BLaER1 treated with 17β-estradiol and CSF1 and Interleukin-3, amounts not matched to agents 10 nM and 100 nM (cell line): ENCODE measurements at regions not wholly inside any gene's neighbourhood (a gene's known extent, or its start where the extent isn't known, plus 50 kb on each side); places are given as distances from the start of the nearest gene placed in this dataset.

Experiments
- H3K27ac ChIP-seq, 11 experiments: shearing (Covaris generic); formaldehyde crosslinking; 2 replicates each; pipeline ENCODE4 v1.8.1; 2022
- H3K27me3 ChIP-seq, 11 experiments: shearing (Covaris generic); formaldehyde crosslinking; 2 replicates each; pipeline ENCODE4 v1.8.1; 2022
- H3K36me3 ChIP-seq, 11 experiments: shearing (Covaris generic); formaldehyde crosslinking; 2 replicates each; pipeline ENCODE4 v1.8.1; 2022
- H3K4me1 ChIP-seq, 10 experiments: shearing (Covaris generic); formaldehyde crosslinking; 2 replicates each; pipeline ENCODE4 v1.8.1; 2022
- H3K4me2 ChIP-seq, 11 experiments: shearing (Covaris generic); formaldehyde crosslinking; 2 replicates each; pipeline ENCODE4 v1.8.1; 2022
- H3K4me3 ChIP-seq, 10 experiments: shearing (Covaris generic); formaldehyde crosslinking; 2 replicates each; pipeline ENCODE4 v1.8.1; 2022
- H3K9ac ChIP-seq, 11 experiments: shearing (Covaris generic); formaldehyde crosslinking; 2 replicates each; pipeline ENCODE4 v1.8.1; 2022
- H3K9me3 ChIP-seq, 11 experiments: shearing (Covaris generic); formaldehyde crosslinking; replicated peaks in 1 of 11; 2 replicates each; pipeline ENCODE4 v1.8.1; 2022
- H4K20me1 ChIP-seq, 11 experiments: shearing (Covaris generic); formaldehyde crosslinking; 2 replicates each; pipeline ENCODE4 v1.8.1; 2022
- Cebpa-rat ChIP-seq, 11 experiments: shearing (Covaris generic); IDR thresholded peaks; 2 replicates each; pipeline ENCODE4 v1.8.1; 2022

DNA sequence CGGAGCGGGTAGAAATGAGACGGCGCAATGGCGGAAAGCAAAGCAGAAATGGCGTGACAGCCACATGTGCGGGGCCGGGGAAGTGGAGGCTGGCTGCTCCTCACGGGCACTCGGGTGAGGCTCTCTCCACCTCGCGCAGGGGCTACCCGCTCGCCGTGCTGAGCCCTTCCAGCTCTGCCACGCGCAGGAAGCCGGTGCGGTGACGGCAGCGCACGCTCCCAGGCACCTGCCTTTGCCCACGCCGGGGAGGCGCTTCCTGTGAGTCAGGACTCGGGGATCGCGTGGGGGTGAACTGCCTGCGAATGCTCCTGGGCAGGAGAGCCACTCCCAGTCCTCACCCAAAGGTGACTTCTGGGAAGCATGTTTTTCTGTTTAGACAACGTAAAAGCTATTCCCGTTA is 431.2 kb downstream of the GLRX3 start:
- Histone ChIP-seq H3K4me3 (peak overlapping the region in 2 of 10 experiments; percentile 15 to 36; a peak in 1 of 20 replicates), H3K27ac (no peak overlapping the region; a peak in 1 of 22 replicates), H3K4me1 (peaks cover 21 to 98% (median 81%) of the 10 kb centered on the region in 10 experiments), H3K36me3 (0 out of 22 replicates have a peak, but pooled peaks cover 0 to 3% (median 0%) of the 10 kb centered on the region in 11 experiments), H4K20me1 (no peaks in the 10 kb centered on the region; a peak in 1 of 22 replicates), H3K9ac (no peak overlapping the region), H3K4me2 (peak overlapping the region in 8 of 11 experiments; percentile 72 to 97 (median 88); a peak in 14 of 22 replicates), H3K9me3 (peaks cover 7 to 31% (median 22%) of the 10 kb centered on the region in 11 experiments; a peak in 19 of 22 replicates), H3K27me3 (peaks cover 0 to 14% (median 0%) of the 10 kb centered on the region in 11 experiments; a peak in 5 of 22 replicates)
- TF ChIP-seq Cebpa-rat (IDR thresholded peaks at IDR 0.05), result no peak

DNA sequence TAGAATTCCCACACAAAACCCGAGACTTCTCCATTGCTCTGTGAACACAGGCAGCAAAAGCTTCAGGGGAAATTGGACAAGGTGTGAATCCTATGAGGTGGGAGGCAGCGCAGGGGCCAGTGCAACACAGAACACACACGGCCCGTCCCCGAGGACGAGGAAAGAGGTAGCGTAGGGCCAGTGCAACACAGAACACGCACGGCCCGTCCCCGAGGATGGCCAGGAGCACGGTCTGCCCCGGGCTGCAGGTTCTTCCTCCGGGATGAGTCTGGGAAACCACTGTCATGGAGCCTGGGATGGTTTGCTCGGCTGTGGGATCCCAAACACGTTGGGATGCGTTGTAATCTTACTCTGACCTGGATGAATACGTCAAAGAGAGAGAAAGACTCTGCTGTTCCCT is 432.1 kb downstream of the GLRX3 start:
- Histone ChIP-seq H3K4me3 (no peak overlapping the region), H4K20me1 (no peaks in the 10 kb centered on the region; a peak in 1 of 22 replicates), H3K9ac (no peak overlapping the region), H3K27ac (no peak overlapping the region), H3K9me3 (peaks cover 7 to 31% (median 22%) of the 10 kb centered on the region in 11 experiments; a peak in 19 of 22 replicates), H3K27me3 (peaks cover 0 to 14% (median 0%) of the 10 kb centered on the region in 11 experiments; a peak in 5 of 22 replicates), H3K4me2 (peak overlapping the region in 4 of 11 experiments; percentile 70 to 82 (median 74); a peak in 5 of 22 replicates), H3K36me3 (0 out of 22 replicates have a peak, but pooled peaks cover 0 to 3% (median 0%) of the 10 kb centered on the region in 11 experiments), H3K4me1 (peaks cover 21 to 92% (median 73%) of the 10 kb centered on the region in 10 experiments)
- TF ChIP-seq Cebpa-rat (IDR thresholded peaks at IDR 0.05), result no peak

DNA sequence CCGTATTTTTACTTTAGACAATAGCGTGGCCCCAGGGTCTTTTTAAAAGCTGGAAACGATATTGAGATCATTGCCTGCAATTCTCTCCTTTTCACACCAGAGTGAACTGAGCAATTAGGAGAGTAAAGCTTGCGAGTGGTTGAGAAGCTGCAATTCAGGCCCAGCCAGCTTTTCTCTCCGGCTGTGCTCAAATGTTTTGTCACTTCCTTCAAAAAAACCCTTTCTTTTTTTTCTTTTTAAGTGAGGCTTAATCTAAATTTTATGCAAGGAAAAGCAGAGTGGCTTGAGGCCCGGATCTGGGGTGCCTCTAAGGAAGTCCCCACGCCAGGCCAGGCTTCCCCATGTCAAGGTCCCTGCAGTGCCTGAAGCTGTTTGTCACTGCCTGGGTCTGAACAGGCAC is 433.9 kb downstream of the GLRX3 start:
- H3K4me1 ChIP-seq, result peaks cover 16 to 92% (median 58%) of the 10 kb centered on the region in 10 experiments
- no peak overlapping the region for H3K4me3 ChIP-seq
- no peaks in the 10 kb centered on the region; a peak in 1 of 22 replicates for H4K20me1 ChIP-seq
- H3K9ac ChIP-seq, result peak overlapping the region in 1 of 11 experiments; percentile 12; a peak in 1 of 22 replicates
- no peak overlapping the region for H3K27ac ChIP-seq
- H3K36me3 ChIP-seq, result 0 out of 22 replicates have a peak, but pooled peaks cover 0 to 3% (median 0%) of the 10 kb centered on the region in 11 experiments
- peak overlapping the region in 8 of 11 experiments; percentile 31 to 82 (median 64); a peak in 17 of 22 replicates for H3K4me2 ChIP-seq
- peaks cover 0 to 14% (median 0%) of the 10 kb centered on the region in 11 experiments; a peak in 5 of 22 replicates for H3K27me3 ChIP-seq
- H3K9me3 ChIP-seq, result peaks cover 7 to 31% (median 22%) of the 10 kb centered on the region in 11 experiments; a peak in 19 of 22 replicates
- TF ChIP-seq Cebpa-rat (IDR thresholded peaks at IDR 0.05), result no peak

DNA sequence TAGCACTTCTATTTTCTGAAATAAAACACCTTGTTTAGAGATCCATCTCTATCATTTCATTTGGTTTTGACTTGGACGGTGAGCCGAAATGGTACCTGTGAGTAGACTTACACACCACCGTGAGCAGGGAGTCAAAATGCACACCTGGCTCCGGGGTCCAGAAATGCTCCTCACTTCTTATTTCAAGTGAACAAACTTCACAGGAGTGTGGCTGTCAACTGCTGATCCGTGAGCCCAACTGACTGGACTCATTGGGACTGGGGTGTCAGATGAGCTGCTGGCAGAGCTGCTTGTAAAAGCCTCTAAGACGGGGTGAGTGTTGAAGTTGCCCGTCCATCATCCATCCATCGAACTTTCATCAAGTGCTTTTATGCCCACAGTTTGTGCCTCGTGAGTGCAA is 435.5 kb downstream of the GLRX3 start:
- peak overlapping the region in 5 of 11 experiments; percentile 53 to 82 (median 73); a peak in 9 of 22 replicates for H3K4me2 ChIP-seq
- H3K27ac ChIP-seq, result no peak overlapping the region
- 0 out of 22 replicates have a peak, but pooled peaks cover 0 to 3% (median 0%) of the 10 kb centered on the region in 11 experiments for H3K36me3 ChIP-seq
- peaks cover under 1 to 85% (median 46%) of the 10 kb centered on the region in 10 experiments; a peak in 18 of 20 replicates for H3K4me1 ChIP-seq
- H3K9me3 ChIP-seq, result peaks cover 7 to 31% (median 22%) of the 10 kb centered on the region in 11 experiments; a peak in 19 of 22 replicates
- H3K9ac ChIP-seq, result no peak overlapping the region
- no peak overlapping the region for H3K4me3 ChIP-seq
- H3K27me3 ChIP-seq, result peaks cover 0 to 6% (median 0%) of the 10 kb centered on the region in 11 experiments; a peak in 5 of 22 replicates
- TF ChIP-seq Cebpa-rat (IDR thresholded peaks at IDR 0.05), result no peak
- H4K20me1 ChIP-seq, result no peaks in the 10 kb centered on the region; a peak in 1 of 22 replicates

DNA sequence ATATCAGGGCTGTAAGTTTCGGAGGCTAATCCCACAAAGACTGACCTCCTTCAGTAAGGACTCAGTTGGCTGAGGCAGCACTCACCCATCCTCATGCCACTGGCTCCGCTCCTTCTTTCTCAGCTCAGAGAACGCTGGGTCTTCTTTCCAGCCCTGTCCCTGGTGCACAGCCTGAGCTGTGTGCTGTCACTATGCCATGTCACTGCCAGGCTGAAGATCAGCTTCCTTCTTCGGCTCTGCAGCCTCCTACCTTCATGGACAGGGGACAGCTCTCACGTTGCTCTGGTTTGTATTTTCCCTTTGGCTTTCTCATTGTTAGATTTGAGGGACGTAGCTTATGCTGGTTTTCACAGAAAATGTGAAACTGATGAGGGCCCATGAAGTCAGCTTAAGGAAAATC is 437.3 kb downstream of the GLRX3 start:
- Histone ChIP-seq H4K20me1 (no peaks in the 10 kb centered on the region; a peak in 1 of 22 replicates), H3K9ac (no peak overlapping the region)
- no peak for TF ChIP-seq Cebpa-rat (IDR thresholded peaks at IDR 0.05)

DNA sequence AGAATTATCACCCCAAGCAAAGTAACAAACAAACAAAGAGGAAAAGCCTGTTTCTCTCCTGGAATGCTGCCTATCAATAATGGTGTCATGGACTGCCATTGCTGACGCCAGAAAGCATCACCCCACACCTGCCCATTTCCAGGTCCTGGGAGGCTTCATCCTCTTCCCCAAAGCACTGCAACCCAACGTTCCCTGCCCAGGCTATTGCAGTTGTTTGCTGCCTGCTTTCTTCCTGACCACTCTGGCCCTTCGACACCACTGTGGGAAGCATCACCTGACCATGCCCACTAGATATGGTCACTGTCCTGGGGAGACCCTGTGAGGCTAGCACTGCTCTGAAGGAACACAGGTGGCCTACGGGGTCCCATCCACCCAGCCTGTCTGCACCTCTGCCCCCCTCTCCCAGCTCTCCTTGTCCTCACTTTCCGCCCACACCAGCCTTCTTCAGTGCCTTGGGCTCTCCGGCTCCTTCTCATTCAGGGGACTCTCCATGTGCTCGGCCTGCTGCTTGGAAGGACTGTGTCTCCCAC is 439.6 kb downstream of the GLRX3 start:
- Histone ChIP-seq H3K27me3 (no peaks in the 10 kb centered on the region), H4K20me1 (no peaks in the 10 kb centered on the region), H3K27ac (no peak overlapping the region), H3K4me3 (no peak overlapping the region), H3K9me3 (no peaks in the 10 kb centered on the region; a peak in 1 of 22 replicates), H3K36me3 (no peaks in the 10 kb centered on the region), H3K9ac (no peak overlapping the region), H3K4me2 (peak overlapping the region in 3 of 11 experiments; percentile 53 to 62 (median 59); a peak in 6 of 22 replicates), H3K4me1 (peaks cover 0 to 75% (median 40%) of the 10 kb centered on the region in 10 experiments; a peak in 16 of 20 replicates)
- TF ChIP-seq Cebpa-rat (IDR thresholded peaks at IDR 0.05), result no peak

More for the DNA sequence above, 437.3 kb downstream of the GLRX3 start:
- Histone ChIP-seq H3K36me3 (no peaks in the 10 kb centered on the region), H3K27me3 (no peaks in the 10 kb centered on the region), H3K9me3 (peaks cover under 1 to 13% (median 8%) of the 10 kb centered on the region in 11 experiments; a peak in 16 of 22 replicates), H3K4me2 (peak overlapping the region in 1 of 11 experiments; percentile 2; a peak in 2 of 22 replicates), H3K27ac (no peak overlapping the region), H3K4me1 (peaks cover 0 to 75% (median 39%) of the 10 kb centered on the region in 10 experiments; a peak in 15 of 20 replicates), H3K4me3 (no peak overlapping the region)

DNA sequence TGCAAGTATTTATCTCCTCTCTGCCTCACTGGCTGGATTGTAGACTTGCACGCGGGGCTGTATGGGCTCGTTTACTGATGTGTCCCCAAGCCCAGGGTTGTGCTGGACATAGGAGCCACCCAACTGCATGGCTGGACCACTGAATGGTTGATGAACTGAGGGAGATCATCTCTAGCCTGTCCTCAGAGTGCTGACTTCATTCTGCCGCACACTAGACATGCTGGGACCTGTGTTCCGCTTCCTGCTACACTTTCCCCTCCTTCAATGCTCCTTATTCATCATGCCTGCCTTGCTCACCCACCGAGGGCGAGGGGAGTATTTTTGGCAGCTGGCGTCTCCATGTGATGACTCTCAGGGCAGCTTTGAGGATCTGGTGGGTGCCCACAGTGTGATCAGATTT is 440.2 kb downstream of the GLRX3 start:
- no peaks in the 10 kb centered on the region for H3K36me3 ChIP-seq
- H3K9ac ChIP-seq, result no peak overlapping the region
- H3K4me2 ChIP-seq, result peak overlapping the region in 6 of 11 experiments; percentile 13 to 62 (median 54); a peak in 11 of 22 replicates
- H3K27ac ChIP-seq, result no peak overlapping the region
- peaks cover 0 to 75% (median 40%) of the 10 kb centered on the region in 10 experiments; a peak in 16 of 20 replicates for H3K4me1 ChIP-seq
- no peaks in the 10 kb centered on the region for H3K27me3 ChIP-seq
- H4K20me1 ChIP-seq, result no peaks in the 10 kb centered on the region
- no peak overlapping the region for H3K4me3 ChIP-seq
- no peak for TF ChIP-seq Cebpa-rat (IDR thresholded peaks at IDR 0.05)
- H3K9me3 ChIP-seq, result no peaks in the 10 kb centered on the region; a peak in 1 of 22 replicates

DNA sequence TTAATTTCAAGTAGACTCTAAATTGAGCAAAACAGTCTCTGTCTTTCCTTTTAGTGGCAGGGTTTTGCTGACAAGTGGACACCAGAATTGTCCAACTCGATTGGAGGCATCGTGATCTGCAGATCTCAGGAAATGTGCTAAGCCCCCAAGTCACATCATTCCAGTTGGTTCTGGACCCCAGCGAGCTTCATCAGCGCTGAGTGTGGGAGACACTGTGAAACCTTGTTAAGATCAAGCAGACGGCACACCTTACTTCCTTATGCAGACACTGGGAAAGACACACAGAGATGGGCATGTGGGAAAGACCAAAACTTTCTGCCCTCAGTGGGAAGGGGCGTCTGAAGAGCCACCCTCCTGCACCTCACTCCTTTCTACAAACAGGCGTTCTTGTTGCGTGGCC is 440.8 kb downstream of the GLRX3 start:
- H3K36me3 ChIP-seq, result no peaks in the 10 kb centered on the region
- H4K20me1 ChIP-seq, result no peaks in the 10 kb centered on the region
- peaks cover 0 to 3% (median 0%) of the 10 kb centered on the region in 11 experiments; a peak in 2 of 22 replicates for H3K9me3 ChIP-seq
- H3K27me3 ChIP-seq, result no peaks in the 10 kb centered on the region
- H3K4me3 ChIP-seq, result no peak overlapping the region
- no peak overlapping the region for H3K27ac ChIP-seq
- no peak overlapping the region for H3K9ac ChIP-seq
- peaks cover 0 to 73% (median 36%) of the 10 kb centered on the region in 10 experiments; a peak in 16 of 20 replicates for H3K4me1 ChIP-seq
- H3K4me2 ChIP-seq, result peak overlapping the region in 7 of 11 experiments; percentile 5 to 62 (median 53); a peak in 11 of 22 replicates
- TF ChIP-seq Cebpa-rat (IDR thresholded peaks at IDR 0.05), result no peak
